ENCODE measurements at regions not wholly inside any gene's neighbourhood (a gene's known extent, or its start where the extent isn't known, plus 50 kb on each side); places are given as distances from the start of the nearest gene placed in this dataset.
"Not testable (repeated sequence)": the region's sequence is repeated elsewhere in the genome, so short reads cannot be mapped to it uniquely, and the experiment has no call there.

DNA sequence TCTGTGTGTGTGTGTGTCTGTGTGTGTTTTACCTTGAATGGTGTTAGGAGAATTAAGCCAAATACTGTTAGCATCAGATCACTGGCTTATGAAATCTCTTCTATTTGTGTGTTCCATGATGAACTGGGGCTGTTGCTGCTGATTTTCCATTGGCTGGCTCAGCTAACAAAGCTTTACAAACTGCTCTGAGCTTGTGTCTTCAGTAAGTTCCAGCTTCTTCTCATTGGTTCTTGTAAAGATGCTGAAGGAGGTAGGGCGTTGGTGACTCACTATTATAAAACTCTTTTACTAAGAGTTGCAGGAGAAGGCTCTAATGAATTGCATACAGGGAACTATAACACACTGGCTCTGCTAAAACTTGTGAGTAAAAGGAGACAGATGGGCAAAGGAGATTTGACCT lies 136.4 kb upstream of the PRKCQ start:
- DNase-seq = no peak

DNA sequence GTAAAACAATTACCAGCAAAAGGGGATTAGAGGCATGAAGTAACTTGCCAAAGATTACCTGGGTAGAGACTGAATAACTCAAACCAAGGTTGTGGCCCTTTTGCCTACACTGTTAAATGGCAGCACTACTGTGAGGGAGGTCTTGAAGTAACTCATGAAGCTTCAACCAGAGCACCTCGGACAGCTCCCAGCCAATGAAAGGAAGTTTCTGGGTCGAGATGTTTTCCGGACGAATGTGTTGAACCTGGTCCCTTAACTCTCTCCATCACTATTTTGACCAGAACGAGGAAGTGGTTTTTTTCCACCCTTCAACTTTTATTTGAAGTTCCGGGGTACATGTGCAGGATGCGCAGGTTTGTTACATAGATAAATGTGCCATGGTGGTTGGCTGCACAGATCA lies 133.6 kb upstream of the PRKCQ start:
- no peak for DNase-seq

DNA sequence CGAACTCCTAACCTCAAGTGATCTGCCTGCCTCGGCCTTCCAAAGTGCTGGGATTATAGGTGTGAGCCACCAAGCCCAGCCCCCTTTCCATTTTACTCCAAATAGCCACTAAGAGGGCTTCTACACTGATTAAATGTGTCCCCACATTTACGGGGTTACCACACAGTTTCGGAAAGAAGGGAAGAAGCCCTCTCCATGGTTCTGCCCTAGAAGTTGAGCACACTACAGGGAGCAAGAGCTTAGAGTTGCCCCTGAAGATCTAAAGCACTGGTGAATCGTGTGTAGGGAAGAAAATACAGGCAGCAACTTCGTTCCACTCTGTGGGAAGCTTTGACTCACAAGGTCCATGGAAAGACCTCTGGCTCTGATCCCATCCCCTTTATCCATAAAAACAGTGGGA lies 133.0 kb upstream of the PRKCQ start:
- no peak for DNase-seq

DNA sequence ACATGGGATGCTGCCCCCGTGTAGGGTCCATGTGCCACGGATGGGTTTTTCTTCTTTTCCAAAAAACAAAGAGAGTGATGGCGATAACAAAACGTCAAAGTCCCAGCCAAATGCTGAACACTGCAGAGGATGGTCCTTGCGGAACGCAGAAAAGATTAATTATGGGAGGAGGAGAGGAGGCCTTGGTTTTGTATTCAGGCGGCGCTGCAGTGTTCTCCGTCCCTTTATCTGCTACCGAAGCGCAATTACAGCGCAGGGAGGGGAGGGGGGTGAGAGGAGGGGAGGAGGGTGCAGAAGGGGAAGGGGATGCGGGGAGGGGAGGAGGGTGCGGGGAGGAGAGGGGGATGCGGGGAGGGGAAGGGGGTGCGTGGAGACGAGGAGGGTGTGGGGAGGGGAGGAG lies 131.8 kb upstream of the PRKCQ start:
- no peak for DNase-seq

- DNase-seq = no peak
Measured at GRCh38 chr10:6711408-6711841, 131.3 kb upstream of the PRKCQ start.

GRCh38 chr10:6707352-6707751 lies 127.3 kb upstream of the PRKCQ start:
- no peak for DNase-seq

GRCh38 chr10:6706725-6707124 lies 126.6 kb upstream of the PRKCQ start:
- DNase-seq = no peak

- DNase-seq = no peak
Measured at GRCh38 chr10:6704896-6705295, 124.8 kb upstream of the PRKCQ start.

DNA sequence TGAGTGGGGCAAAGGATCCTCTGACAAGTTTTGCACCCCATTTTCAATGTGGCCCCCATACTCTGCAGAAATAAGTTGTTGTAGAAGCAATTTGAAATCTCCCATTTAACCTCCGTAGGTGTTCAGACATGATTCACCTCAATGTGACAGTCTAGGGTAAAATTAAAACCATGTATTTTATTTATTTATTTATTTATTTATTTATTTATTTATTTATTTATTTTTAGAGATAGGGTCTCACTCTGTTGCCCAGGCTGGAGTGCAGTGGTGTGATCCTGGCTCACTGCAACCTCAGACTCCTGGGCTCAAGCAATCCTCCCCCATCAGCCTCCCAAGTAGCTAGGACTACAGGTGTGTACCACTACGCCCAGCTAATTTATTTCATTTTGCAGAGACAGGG lies 122.8 kb upstream of the PRKCQ start:
- DNase-seq = not testable (repeated sequence)

- DNase-seq = no peak
Measured at GRCh38 chr10:6702030-6702429, 122.0 kb upstream of the PRKCQ start.

GRCh38 chr10:6701289-6701688 lies 121.2 kb upstream of the PRKCQ start:
- DNase-seq = no peak

GRCh38 chr10:6700066-6700465 lies 120.0 kb upstream of the PRKCQ start:
- no peak for DNase-seq

DNA sequence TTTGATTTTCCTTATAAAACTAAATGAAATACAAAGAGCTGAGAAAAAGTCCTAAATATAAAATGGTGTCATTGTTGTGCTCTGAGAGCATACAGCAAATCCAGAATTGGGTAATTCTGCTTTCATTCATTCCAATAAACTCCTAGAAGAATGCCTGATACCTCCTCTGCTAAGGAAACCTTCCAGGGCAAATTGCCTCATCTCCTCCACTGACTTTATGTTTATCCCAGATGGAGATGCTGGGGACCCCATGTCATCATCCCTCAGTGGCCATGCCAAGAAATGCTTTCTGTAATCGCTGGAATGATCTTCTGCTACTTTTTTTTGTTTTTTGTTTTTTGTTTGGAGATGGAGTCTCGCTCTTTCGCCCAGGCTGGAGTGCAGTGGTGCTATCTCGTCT lies 119.3 kb upstream of the PRKCQ start:
- DNase-seq = no peak

- no peak for DNase-seq
Measured at GRCh38 chr10:6695519-6695918, 115.4 kb upstream of the PRKCQ start.

DNA sequence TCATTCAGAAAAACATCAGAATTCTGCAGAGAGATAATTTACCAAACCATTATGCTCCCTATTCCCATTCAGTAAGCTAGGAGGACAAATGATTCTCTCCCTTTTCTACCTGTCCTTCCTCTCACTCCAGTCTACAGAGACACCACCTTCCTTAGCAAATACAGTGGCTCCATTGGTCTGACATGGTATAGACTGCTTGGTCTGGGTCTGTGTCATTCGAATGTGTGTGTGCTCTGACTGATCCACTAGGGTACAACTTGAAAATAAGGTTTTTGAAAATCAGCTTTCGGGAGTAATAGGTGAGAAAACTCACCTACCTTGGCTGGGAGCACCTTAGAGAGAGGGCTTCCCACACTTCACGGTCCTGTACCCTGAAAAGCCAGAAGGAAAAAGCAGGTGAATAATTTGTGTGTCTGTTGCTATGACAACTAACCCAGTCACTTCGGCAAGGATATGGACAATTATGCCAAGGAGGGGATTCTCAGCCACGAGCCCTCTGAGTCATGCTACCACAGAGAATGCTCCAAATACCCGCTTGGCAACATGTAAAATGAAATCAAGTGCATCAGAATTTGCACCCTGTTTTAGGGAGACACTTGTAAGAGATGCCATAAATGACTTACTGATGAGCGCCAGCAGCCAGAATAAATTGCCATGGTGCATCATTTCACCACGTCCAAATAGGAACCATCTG lies 114.5 kb upstream of the PRKCQ start:
- DNase-seq = no peak

GRCh38 chr10:6692856-6693255 lies 112.8 kb upstream of the PRKCQ start:
- no peak for DNase-seq

DNA sequence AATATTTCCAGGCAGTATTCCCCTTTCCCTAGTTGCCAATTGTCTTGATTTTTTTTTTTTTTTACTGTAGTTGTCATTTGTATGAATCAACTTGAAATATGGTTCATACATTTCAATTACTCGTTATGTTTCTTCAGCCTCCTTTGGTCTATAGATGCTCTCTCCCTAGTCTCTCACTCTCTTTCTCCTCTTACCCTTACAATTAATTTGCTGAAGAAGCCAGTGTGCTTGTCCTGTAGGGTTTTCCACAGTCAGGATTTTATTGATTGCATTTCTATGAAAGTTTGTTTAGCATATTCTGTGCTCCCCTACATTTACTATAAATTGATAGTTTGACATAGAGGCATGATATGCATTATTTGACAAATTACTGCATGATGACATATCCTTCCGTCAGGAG lies 112.0 kb upstream of the PRKCQ start:
- DNase-seq = no peak

DNA sequence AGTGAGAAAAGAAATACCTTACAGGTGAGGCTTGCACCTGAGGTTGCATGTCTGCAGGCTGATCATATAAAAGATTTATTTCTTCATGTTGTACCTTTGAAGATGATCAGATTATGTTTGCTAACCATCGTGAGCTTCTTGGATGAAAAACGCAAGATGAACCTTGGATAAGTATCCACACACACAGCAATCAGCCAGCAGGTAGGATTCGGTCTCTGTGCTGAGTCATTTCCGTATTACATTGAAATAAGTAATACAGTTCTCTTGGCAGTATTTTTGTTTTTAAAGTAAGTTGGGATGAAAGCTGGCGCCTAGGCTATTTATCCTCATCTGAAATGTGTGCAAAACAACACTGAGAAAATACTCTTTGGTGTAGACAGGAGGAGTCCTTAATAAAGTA lies 109.0 kb upstream of the PRKCQ start:
- DNase-seq = no peak

GRCh38 chr10:6680735-6681134 lies 100.7 kb upstream of the PRKCQ start:
- no peak for DNase-seq

- DNase-seq = no peak
Measured at GRCh38 chr10:6678956-6679355, 98.9 kb upstream of the PRKCQ start.

- DNase-seq = peak; percentile 16
Measured at GRCh38 chr10:6678211-6678803, 98.2 kb upstream of the PRKCQ start.

GRCh38 chr10:6677129-6677528 lies 97.1 kb upstream of the PRKCQ start:
- DNase-seq = not testable (repeated sequence)

GRCh38 chr10:6674291-6674690 lies 94.2 kb upstream of the PRKCQ start:
- no peak for DNase-seq

GRCh38 chr10:6671976-6672375 lies 91.9 kb upstream of the PRKCQ start:
- no peak for DNase-seq

DNA sequence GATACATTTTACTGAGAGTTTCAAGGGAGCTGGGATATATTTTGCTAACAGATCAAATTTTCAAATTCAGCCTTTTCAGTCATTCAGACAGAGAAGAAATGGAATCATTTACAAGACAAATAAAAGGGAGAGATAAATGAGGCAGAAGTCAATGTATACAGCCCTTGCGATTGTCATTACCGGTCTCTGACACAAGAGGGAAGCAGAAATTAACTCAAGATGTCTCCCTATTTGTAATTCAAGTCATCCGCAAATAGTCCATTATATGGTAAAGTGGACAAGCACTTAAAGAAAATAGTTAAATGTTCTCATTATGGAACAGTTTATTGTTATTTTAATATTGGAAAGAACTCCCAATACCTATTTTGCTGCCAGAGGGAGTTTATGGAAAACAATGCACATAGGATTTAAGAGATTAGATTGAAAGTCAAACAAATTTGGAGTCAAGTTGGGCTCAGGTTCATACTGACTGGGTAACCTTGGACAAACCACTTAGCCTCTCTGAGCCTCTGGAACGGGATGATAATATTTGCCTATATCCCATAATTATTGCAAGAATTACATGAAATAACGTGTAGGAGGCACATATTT lies 89.3 kb upstream of the PRKCQ start:
- peak; percentile 41 for DNase-seq

Measured in NCI-H526 treated with DMSO at 0.1 percent for 48 hours (cell line).